A673 (cell line): ENCODE measurements at regions not wholly inside any gene's neighbourhood (a gene's known extent, or its start where the extent isn't known, plus 50 kb on each side); places are given as distances from the start of the nearest gene placed in this dataset.

Source experiments
- CTCF ChIP-seq: fragments of 300-800, 200-600 bp; sonication (generic); conservative IDR thresholded peaks from 2 replicates; pipeline ENCODE4 v1.5.1; 2017; ENCODE audit warnings: low read depth, mild to moderate bottlenecking, antibody characterized with exemption, low read length, moderate library complexity, mixed read lengths
- EZH2 ChIP-seq: fragments of 200-600 bp; sonication (generic); IDR thresholded peaks from 2 replicates; pipeline ENCODE4 v1.6.1; 2017; ENCODE audit warnings: borderline replicate concordance, low read depth, mild to moderate bottlenecking, mixed read lengths, antibody characterized with exemption, low read length; ENCODE audit not compliant: poor library complexity, severe bottlenecking

- TF ChIP-seq CTCF (no peak), EZH2 (no peak)
Measured at GRCh38 chr18:6589923-6590322, 139.6 kb upstream of the ARHGAP28 start.
